Ascending aorta (tissue), 2 donors: ENCODE measurements at regions not wholly inside any gene's neighbourhood (a gene's known extent, or its start where the extent isn't known, plus 50 kb on each side); places are given as distances from the start of the nearest gene placed in this dataset.

Experiments used
- DNase-seq, 2 donors: peaks; one replicate each; pipeline ENCODE4 v3.0.0-alpha.2; 2019; ENCODE audit warnings: low spot score in 2 of 2
- H3K27ac ChIP-seq, 2 donors: fragments of 200-600 bp; sonication (generic); one replicate each; pipeline ENCODE4 v1.5.1; 2016 to 2017; ENCODE audit warnings: mild to moderate bottlenecking in 1 of 2
- H3K27me3 ChIP-seq: fragments of 200-600 bp; sonication (generic); one replicate; pipeline ENCODE4 v1.5.1; 2017
- H3K36me3 ChIP-seq, 2 donors: fragments of 200-600 bp; sonication (generic); one replicate each; pipeline ENCODE4 v1.5.1; 2016
- H3K4me1 ChIP-seq, 2 donors: fragments of 200-600 bp; sonication (generic); one replicate each; pipeline ENCODE4 v1.5.1; 2016 to 2017; ENCODE audit warnings: mild to moderate bottlenecking in 1 of 2
- H3K4me3 ChIP-seq, 2 donors: fragments of 200-600 bp; sonication (generic); one replicate each; pipeline ENCODE4 v1.5.1; 2016 to 2017; ENCODE audit warnings: mild to moderate bottlenecking in 1 of 2
- H3K9me3 ChIP-seq, 2 donors: fragments of 200-600 bp; sonication (generic); one replicate each; pipeline ENCODE4 v1.5.1; 2016
- intact Hi-C: fragments of 100-400 bp; cut with DNase I; formaldehyde crosslinking; loops from one replicate; pipeline ENCODE4 v1.15.1; 2023
- TF ChIP-seq, protein P1 (sequence below), 3 experiments: fragments of 200-600 bp in 2 of 3; fragments of 450-650 bp in 1 of 3; sonication (generic) in 2 of 3; IDR thresholded peaks; one replicate each; pipeline ENCODE4 v1.5.1; 2016 to 2019; ENCODE audit warnings: antibody characterized with exemption in 3 of 3, mild to moderate bottlenecking in 1 of 3, moderate library complexity in 1 of 3

DNA sequence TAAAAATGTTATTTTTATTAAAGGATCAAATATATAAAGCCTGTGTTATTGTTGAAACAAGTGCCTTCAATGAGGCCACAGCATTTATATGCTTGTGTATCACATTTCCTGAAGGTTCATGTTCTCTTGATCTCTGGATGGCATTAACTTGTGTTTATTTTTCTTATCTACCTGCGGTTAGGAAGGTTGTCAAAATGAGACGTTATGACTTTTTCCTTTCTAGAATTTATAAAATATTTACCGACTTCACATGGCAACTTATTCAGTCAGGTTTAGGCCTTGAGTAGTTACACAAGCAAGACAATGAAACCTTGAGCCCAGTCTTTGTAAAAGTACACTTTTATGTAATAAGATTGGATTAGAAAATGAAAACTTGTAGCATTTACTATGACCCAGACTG lies 196.4 kb upstream of the ACVR2A start:
- Histone ChIP-seq H3K27me3 (no peaks in the 10 kb centered on the region), H3K4me3 (no peak overlapping the region), H3K27ac (no peak overlapping the region), H3K9me3 (no peaks in the 10 kb centered on the region), H3K4me1 (no peaks in the 10 kb centered on the region), H3K36me3 (no peaks in the 10 kb centered on the region)
- no peak for DNase-seq
- TF ChIP-seq, protein P1, sequence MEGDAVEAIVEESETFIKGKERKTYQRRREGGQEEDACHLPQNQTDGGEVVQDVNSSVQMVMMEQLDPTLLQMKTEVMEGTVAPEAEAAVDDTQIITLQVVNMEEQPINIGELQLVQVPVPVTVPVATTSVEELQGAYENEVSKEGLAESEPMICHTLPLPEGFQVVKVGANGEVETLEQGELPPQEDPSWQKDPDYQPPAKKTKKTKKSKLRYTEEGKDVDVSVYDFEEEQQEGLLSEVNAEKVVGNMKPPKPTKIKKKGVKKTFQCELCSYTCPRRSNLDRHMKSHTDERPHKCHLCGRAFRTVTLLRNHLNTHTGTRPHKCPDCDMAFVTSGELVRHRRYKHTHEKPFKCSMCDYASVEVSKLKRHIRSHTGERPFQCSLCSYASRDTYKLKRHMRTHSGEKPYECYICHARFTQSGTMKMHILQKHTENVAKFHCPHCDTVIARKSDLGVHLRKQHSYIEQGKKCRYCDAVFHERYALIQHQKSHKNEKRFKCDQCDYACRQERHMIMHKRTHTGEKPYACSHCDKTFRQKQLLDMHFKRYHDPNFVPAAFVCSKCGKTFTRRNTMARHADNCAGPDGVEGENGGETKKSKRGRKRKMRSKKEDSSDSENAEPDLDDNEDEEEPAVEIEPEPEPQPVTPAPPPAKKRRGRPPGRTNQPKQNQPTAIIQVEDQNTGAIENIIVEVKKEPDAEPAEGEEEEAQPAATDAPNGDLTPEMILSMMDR (IDR thresholded peaks at IDR 0.05), result no peak
- intact Hi-C loops, result no loop called here

GRCh38 chr2:147647816-147648215 lies 197.0 kb upstream of the ACVR2A start:
- intact Hi-C loops, result no loop called here
- TF ChIP-seq, protein P1 (IDR thresholded peaks at IDR 0.05), result no peak

GRCh38 chr2:147646818-147647468 lies 197.9 kb upstream of the ACVR2A start:
- Histone ChIP-seq H3K27ac (no peak overlapping the region), H3K9me3 (no peaks in the 10 kb centered on the region), H3K27me3 (no peaks in the 10 kb centered on the region), H3K4me1 (no peaks in the 10 kb centered on the region), H3K4me3 (no peak overlapping the region), H3K36me3 (no peaks in the 10 kb centered on the region)
- intact Hi-C loops, result no loop called here
- TF ChIP-seq, protein P1 (IDR thresholded peaks at IDR 0.05), result no peak
- no peak for DNase-seq

More at GRCh38 chr2:147647816-147648215, 197.0 kb upstream of the ACVR2A start:
- no peak overlapping the region for H3K27ac ChIP-seq
- H3K36me3 ChIP-seq, result no peaks in the 10 kb centered on the region
- no peaks in the 10 kb centered on the region for H3K4me1 ChIP-seq
- no peak overlapping the region for H3K4me3 ChIP-seq
- no peaks in the 10 kb centered on the region for H3K9me3 ChIP-seq
- H3K27me3 ChIP-seq, result no peaks in the 10 kb centered on the region
- DNase-seq, result no peak

DNA sequence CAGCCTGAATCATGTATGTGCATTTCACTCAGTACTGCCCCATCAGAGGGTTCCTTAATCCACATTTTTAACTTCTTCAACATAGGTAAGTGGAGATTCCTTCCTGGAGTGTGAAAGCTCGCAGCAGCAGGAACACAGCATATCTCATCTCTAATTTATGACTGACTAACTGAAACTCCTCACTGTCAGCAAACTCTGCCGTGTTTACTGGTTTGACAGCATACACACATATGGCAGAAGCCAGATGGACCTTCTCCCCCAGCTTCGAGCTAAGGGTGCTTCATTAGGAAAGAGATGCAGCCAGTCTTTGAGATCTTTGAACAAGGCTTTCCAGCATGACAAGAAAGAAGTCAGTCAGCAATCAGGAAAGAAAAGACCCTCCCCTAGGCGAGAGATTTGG lies 200.3 kb upstream of the ACVR2A start:
- DNase-seq, result no peak

GRCh38 chr2:147642765-147643164 lies 202.1 kb upstream of the ACVR2A start:
- TF ChIP-seq, protein P1 (IDR thresholded peaks at IDR 0.05), result no peak
- DNase-seq, result no peak
- no peaks in the 10 kb centered on the region for H3K9me3 ChIP-seq
- intact Hi-C loops, result no loop called here
- no peaks in the 10 kb centered on the region for H3K4me1 ChIP-seq
- no peak overlapping the region for H3K27ac ChIP-seq
- no peak overlapping the region for H3K4me3 ChIP-seq
- H3K27me3 ChIP-seq, result no peaks in the 10 kb centered on the region
- no peaks in the 10 kb centered on the region for H3K36me3 ChIP-seq

More for the DNA sequence above, 200.3 kb upstream of the ACVR2A start:
- Histone ChIP-seq H3K27ac (no peak overlapping the region), H3K9me3 (no peaks in the 10 kb centered on the region), H3K4me1 (no peaks in the 10 kb centered on the region), H3K4me3 (no peak overlapping the region), H3K36me3 (no peaks in the 10 kb centered on the region), H3K27me3 (no peaks in the 10 kb centered on the region)
- intact Hi-C loops, result no loop called here
- TF ChIP-seq, protein P1 (IDR thresholded peaks at IDR 0.05), result no peak

DNA sequence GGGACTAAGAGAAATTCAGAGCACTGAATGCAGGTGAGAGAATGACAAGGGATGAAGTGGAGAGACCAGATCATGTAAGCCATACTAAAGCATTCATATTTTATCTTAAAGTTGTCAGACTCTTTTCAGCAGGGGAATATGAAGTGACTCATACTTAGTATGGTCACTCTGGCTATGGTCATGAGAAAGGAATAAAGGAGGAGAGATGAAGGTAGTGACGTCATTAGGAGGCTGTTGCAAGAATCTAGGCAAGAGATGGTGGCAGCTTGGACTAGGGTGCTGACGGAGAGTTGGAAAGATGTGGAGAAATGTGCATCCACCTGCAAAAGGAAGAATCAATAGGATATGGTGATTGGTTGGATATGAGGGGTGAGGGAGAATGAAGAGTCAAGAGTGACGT lies 203.2 kb upstream of the ACVR2A start:
- H3K27me3 ChIP-seq, result no peaks in the 10 kb centered on the region
- TF ChIP-seq, protein P1 (IDR thresholded peaks at IDR 0.05), result no peak
- no peak for DNase-seq
- H3K9me3 ChIP-seq, result no peaks in the 10 kb centered on the region
- no peaks in the 10 kb centered on the region for H3K4me1 ChIP-seq
- H3K27ac ChIP-seq, result no peak overlapping the region
- intact Hi-C loops, result no loop called here
- H3K4me3 ChIP-seq, result no peak overlapping the region
- H3K36me3 ChIP-seq, result no peaks in the 10 kb centered on the region
